ENCODE measurements at regions not wholly inside any gene's neighbourhood (a gene's known extent, or its start where the extent isn't known, plus 50 kb on each side); places are given as distances from the start of the nearest gene placed in this dataset.

- TF ChIP-seq CTCF (IDR thresholded peaks at IDR 0.05) (no peak), POLR2A (IDR thresholded peaks at IDR 0.05) (no peak)
Measured at GRCh38 chr11:42772886-42773285, 538.9 kb upstream of the API5 start.

Measured in Peyer's patch (tissue), 4 donors.